PC-9 (cell line): ENCODE measurements at regions not wholly inside any gene's neighbourhood (a gene's known extent, or its start where the extent isn't known, plus 50 kb on each side); places are given as distances from the start of the nearest gene placed in this dataset.

ENCODE experiments used
- CTCF ChIP-seq: fragments of 200-600 bp; sonication (generic); conservative IDR thresholded peaks from 2 replicates; pipeline ENCODE4 v1.6.1; 2017; ENCODE audit warnings: mixed run types, antibody characterized with exemption, mild to moderate bottlenecking, moderate library complexity
- EZH2 ChIP-seq: fragments of 200-600 bp; sonication (generic); IDR thresholded peaks from 2 replicates; pipeline ENCODE4 v1.8.0; 2017; ENCODE audit warnings: antibody characterized with exemption, low read depth

DNA sequence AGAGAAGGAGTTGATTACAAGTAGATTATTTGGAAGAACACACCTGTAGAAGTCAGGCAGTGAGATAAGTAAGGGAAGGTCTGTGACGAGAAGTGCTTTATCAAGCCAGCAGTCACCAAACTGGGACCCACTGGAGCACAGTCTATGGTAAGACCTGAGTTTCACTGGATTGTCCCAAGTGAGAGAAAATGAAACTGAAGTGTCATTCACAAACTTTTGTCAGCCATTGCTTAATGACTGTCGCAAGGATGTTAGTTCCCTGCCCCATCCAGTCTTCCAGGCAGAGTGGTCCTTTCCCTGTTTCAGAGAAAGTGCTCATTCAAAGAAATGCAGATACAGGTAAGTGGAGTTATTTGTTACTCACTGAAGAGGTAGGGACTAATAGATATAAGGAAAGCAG, 728.0 kb upstream of the TENM4 start:
- TF ChIP-seq CTCF (no peak), EZH2 (no peak)
